Duodenal mucosa (tissue), 2 donors: ENCODE measurements at regions not wholly inside any gene's neighbourhood (a gene's known extent, or its start where the extent isn't known, plus 50 kb on each side); places are given as distances from the start of the nearest gene placed in this dataset.

Experiments
- H3K27ac ChIP-seq: one replicate; pipeline ENCODE4 v1.7.0; 2013; ENCODE audit warnings: low read depth, low read length
- H3K27me3 ChIP-seq, 2 donors: one replicate each; pipeline ENCODE4 v1.7.0; 2013; ENCODE audit warnings: low read length in 2 of 2, control low read depth in 1 of 2; ENCODE audit not compliant: insufficient read depth in 2 of 2, control insufficient read depth in 1 of 2
- H3K36me3 ChIP-seq, 2 donors: one replicate each; pipeline ENCODE4 v1.7.0; 2013; ENCODE audit warnings: low read length in 2 of 2, control low read depth in 1 of 2; ENCODE audit not compliant: insufficient read depth in 2 of 2, control insufficient read depth in 1 of 2
- H3K4me1 ChIP-seq, 2 donors: one replicate each; pipeline ENCODE4 v1.7.0; 2013; ENCODE audit warnings: low read length in 2 of 2, control low read depth in 1 of 2; ENCODE audit not compliant: insufficient read depth in 2 of 2, control insufficient read depth in 1 of 2
- H3K4me3 ChIP-seq, 2 donors: one replicate each; pipeline ENCODE4 v1.7.0; 2013; ENCODE audit warnings: low read length in 2 of 2, low read depth in 1 of 2
- H3K9ac ChIP-seq, 2 donors: one replicate each; pipeline ENCODE4 v1.7.0; 2013; ENCODE audit warnings: low read length in 2 of 2, low read depth in 1 of 2
- H3K9me3 ChIP-seq, 2 donors: one replicate each; pipeline ENCODE4 v1.7.0; 2013; ENCODE audit warnings: low read length in 2 of 2, control low read depth in 1 of 2; ENCODE audit not compliant: control insufficient read depth in 1 of 2

GRCh38 chr7:33776788-33777187 is 128.6 kb upstream of the BMPER start:
- H3K4me1 ChIP-seq: no peaks in the 10 kb centered on the region
- H3K27me3 ChIP-seq: no peaks in the 10 kb centered on the region
- no peak overlapping the region for H3K9ac ChIP-seq
- H3K27ac ChIP-seq: no peak overlapping the region
- no peak overlapping the region for H3K4me3 ChIP-seq
- no peaks in the 10 kb centered on the region for H3K9me3 ChIP-seq
- no peaks in the 10 kb centered on the region for H3K36me3 ChIP-seq

- Histone ChIP-seq H3K9ac (no peak overlapping the region), H3K27me3 (no peaks in the 10 kb centered on the region), H3K36me3 (no peaks in the 10 kb centered on the region), H3K9me3 (no peaks in the 10 kb centered on the region), H3K4me3 (no peak overlapping the region), H3K4me1 (no peaks in the 10 kb centered on the region), H3K27ac (no peak overlapping the region)
Observed at GRCh38 chr7:33778195-33778594, 127.1 kb upstream of the BMPER start.

- no peak overlapping the region for H3K4me3 ChIP-seq
- H3K27ac ChIP-seq: no peak overlapping the region
- no peaks in the 10 kb centered on the region for H3K27me3 ChIP-seq
- no peak overlapping the region for H3K9ac ChIP-seq
- H3K36me3 ChIP-seq: no peaks in the 10 kb centered on the region
- no peaks in the 10 kb centered on the region for H3K9me3 ChIP-seq
- no peaks in the 10 kb centered on the region for H3K4me1 ChIP-seq
Observed at GRCh38 chr7:33779216-33779615, 126.1 kb upstream of the BMPER start.

- no peaks in the 10 kb centered on the region for H3K36me3 ChIP-seq
- H3K4me3 ChIP-seq: no peak overlapping the region
- H3K9me3 ChIP-seq: no peaks in the 10 kb centered on the region
- no peaks in the 10 kb centered on the region for H3K4me1 ChIP-seq
- H3K27ac ChIP-seq: no peak overlapping the region
- no peaks in the 10 kb centered on the region for H3K27me3 ChIP-seq
- H3K9ac ChIP-seq: no peak overlapping the region
Observed at GRCh38 chr7:33781167-33781566, 124.2 kb upstream of the BMPER start.

- Histone ChIP-seq H3K4me1 (no peaks in the 10 kb centered on the region), H3K9me3 (no peaks in the 10 kb centered on the region), H3K27me3 (no peaks in the 10 kb centered on the region), H3K9ac (no peak overlapping the region), H3K4me3 (no peak overlapping the region), H3K36me3 (no peaks in the 10 kb centered on the region), H3K27ac (no peak overlapping the region)
Observed at GRCh38 chr7:33781796-33782195, 123.5 kb upstream of the BMPER start.

GRCh38 chr7:33784000-33784399 is 121.3 kb upstream of the BMPER start:
- no peak overlapping the region for H3K9ac ChIP-seq
- H3K27me3 ChIP-seq: no peaks in the 10 kb centered on the region
- H3K4me1 ChIP-seq: no peaks in the 10 kb centered on the region
- no peaks in the 10 kb centered on the region for H3K36me3 ChIP-seq
- no peaks in the 10 kb centered on the region for H3K9me3 ChIP-seq
- no peak overlapping the region for H3K4me3 ChIP-seq
- H3K27ac ChIP-seq: no peak overlapping the region

GRCh38 chr7:33788531-33788930 is 116.8 kb upstream of the BMPER start:
- no peaks in the 10 kb centered on the region for H3K4me1 ChIP-seq
- no peak overlapping the region for H3K4me3 ChIP-seq
- H3K36me3 ChIP-seq: no peaks in the 10 kb centered on the region
- no peak overlapping the region for H3K27ac ChIP-seq
- H3K9me3 ChIP-seq: no peaks in the 10 kb centered on the region
- no peak overlapping the region for H3K9ac ChIP-seq
- H3K27me3 ChIP-seq: no peaks in the 10 kb centered on the region

- Histone ChIP-seq H3K4me1 (no peaks in the 10 kb centered on the region), H3K27me3 (no peaks in the 10 kb centered on the region), H3K9me3 (no peaks in the 10 kb centered on the region), H3K27ac (no peak overlapping the region), H3K36me3 (no peaks in the 10 kb centered on the region), H3K4me3 (no peak overlapping the region), H3K9ac (no peak overlapping the region)
Observed at GRCh38 chr7:33789871-33790630, 115.3 kb upstream of the BMPER start.

GRCh38 chr7:33790746-33791145 is 114.6 kb upstream of the BMPER start:
- H3K4me1 ChIP-seq: no peaks in the 10 kb centered on the region
- H3K27ac ChIP-seq: no peak overlapping the region
- no peak overlapping the region for H3K4me3 ChIP-seq
- H3K27me3 ChIP-seq: no peaks in the 10 kb centered on the region
- no peaks in the 10 kb centered on the region for H3K9me3 ChIP-seq
- H3K36me3 ChIP-seq: no peaks in the 10 kb centered on the region
- H3K9ac ChIP-seq: no peak overlapping the region

GRCh38 chr7:33792041-33792440 is 113.3 kb upstream of the BMPER start:
- H3K27ac ChIP-seq: no peak overlapping the region
- no peaks in the 10 kb centered on the region for H3K27me3 ChIP-seq
- H3K4me3 ChIP-seq: no peak overlapping the region
- H3K4me1 ChIP-seq: no peaks in the 10 kb centered on the region
- no peak overlapping the region for H3K9ac ChIP-seq
- no peaks in the 10 kb centered on the region for H3K36me3 ChIP-seq
- no peaks in the 10 kb centered on the region for H3K9me3 ChIP-seq
